ENCODE measurements at regions not wholly inside any gene's neighbourhood (a gene's known extent, or its start where the extent isn't known, plus 50 kb on each side); places are given as distances from the start of the nearest gene placed in this dataset.
"Not testable (repeated sequence)": the region's sequence is repeated elsewhere in the genome, so short reads cannot be mapped to it uniquely, and the experiment has no call there.

GRCh38 chr1:149157409-149157808 lies 54.1 kb upstream of the NBPF9 start:
- Mint-ChIP-seq H3K4me3 (peak overlapping the region; percentile 30), H3K27ac (peak overlapping the region; percentile 84), H3K4me1 (peaks cover 15% of the 10 kb centered on the region)
- H3K9me3 Mint-ChIP-seq; DNase-seq; POLR2A ChIA-PET; CTCF ChIA-PET; H3K36me3 Mint-ChIP-seq (ENCODE audit: low read depth); H3K27me3 Mint-ChIP-seq: not testable (repeated sequence)

GRCh38 chr1:149158308-149158707 lies 55.0 kb upstream of the NBPF9 start:
- H3K27me3 Mint-ChIP-seq; H3K36me3 Mint-ChIP-seq (ENCODE audit: low read depth); DNase-seq; H3K27ac Mint-ChIP-seq; CTCF ChIA-PET; H3K4me3 Mint-ChIP-seq; POLR2A ChIA-PET; H3K9me3 Mint-ChIP-seq: not testable (repeated sequence)
- H3K4me1 Mint-ChIP-seq = peaks cover 15% of the 10 kb centered on the region

GRCh38 chr1:149163063-149163444 lies 59.7 kb upstream of the NBPF9 start:
- H3K27ac Mint-ChIP-seq; H3K27me3 Mint-ChIP-seq; CTCF ChIA-PET; DNase-seq; H3K4me3 Mint-ChIP-seq; H3K9me3 Mint-ChIP-seq; POLR2A ChIA-PET; H3K36me3 Mint-ChIP-seq (ENCODE audit: low read depth): not testable (repeated sequence)
- H3K4me1 Mint-ChIP-seq = peaks cover 11% of the 10 kb centered on the region

- peak; percentile 23 for DNase-seq
- H3K27me3 Mint-ChIP-seq; POLR2A ChIA-PET; H3K27ac Mint-ChIP-seq; H3K9me3 Mint-ChIP-seq; H3K36me3 Mint-ChIP-seq (ENCODE audit: low read depth); H3K4me3 Mint-ChIP-seq; H3K4me1 Mint-ChIP-seq; CTCF ChIA-PET: not testable (repeated sequence)
Observed at GRCh38 chr1:149174765-149175164, 71.4 kb upstream of the NBPF9 start.

GRCh38 chr1:149175812-149176211 lies 72.5 kb upstream of the NBPF9 start:
- H3K4me1 Mint-ChIP-seq; H3K27ac Mint-ChIP-seq; H3K36me3 Mint-ChIP-seq (ENCODE audit: low read depth); POLR2A ChIA-PET; H3K9me3 Mint-ChIP-seq; DNase-seq; H3K27me3 Mint-ChIP-seq; CTCF ChIA-PET: not testable (repeated sequence)
- peak overlapping the region; percentile 54 for H3K4me3 Mint-ChIP-seq

- POLR2A ChIA-PET; H3K36me3 Mint-ChIP-seq (ENCODE audit: low read depth); CTCF ChIA-PET; H3K9me3 Mint-ChIP-seq; H3K27me3 Mint-ChIP-seq; H3K4me1 Mint-ChIP-seq: not testable (repeated sequence)
- H3K4me3 Mint-ChIP-seq = peak overlapping the region; percentile 80
- peak overlapping the region; percentile 90 for H3K27ac Mint-ChIP-seq
- peak; percentile 66 for DNase-seq
Observed at GRCh38 chr1:149176453-149177316, 73.3 kb upstream of the NBPF9 start.

GRCh38 chr1:149190742-149191141 lies 87.4 kb upstream of the NBPF9 start:
- H3K27ac Mint-ChIP-seq; DNase-seq; CTCF ChIA-PET; H3K27me3 Mint-ChIP-seq; H3K36me3 Mint-ChIP-seq (ENCODE audit: low read depth); H3K9me3 Mint-ChIP-seq; H3K4me1 Mint-ChIP-seq; H3K4me3 Mint-ChIP-seq; POLR2A ChIA-PET: not testable (repeated sequence)

GRCh38 chr1:149196651-149197050 lies 93.3 kb upstream of the NBPF9 start:
- H3K27me3 Mint-ChIP-seq; DNase-seq; H3K4me3 Mint-ChIP-seq; POLR2A ChIA-PET; H3K4me1 Mint-ChIP-seq; CTCF ChIA-PET; H3K27ac Mint-ChIP-seq; H3K9me3 Mint-ChIP-seq; H3K36me3 Mint-ChIP-seq (ENCODE audit: low read depth): not testable (repeated sequence)

- H3K27ac Mint-ChIP-seq; H3K4me1 Mint-ChIP-seq; H3K36me3 Mint-ChIP-seq (ENCODE audit: low read depth); POLR2A ChIA-PET; DNase-seq; H3K9me3 Mint-ChIP-seq; H3K27me3 Mint-ChIP-seq; H3K4me3 Mint-ChIP-seq; CTCF ChIA-PET: not testable (repeated sequence)
Observed at GRCh38 chr1:149200567-149200966, 97.2 kb upstream of the NBPF9 start.

GRCh38 chr1:149202283-149202682 lies 98.9 kb upstream of the NBPF9 start:
- POLR2A ChIA-PET, CTCF ChIA-PET, H3K4me3 Mint-ChIP-seq: not testable (repeated sequence)

GRCh38 chr1:149204396-149204795 lies 101.0 kb upstream of the NBPF9 start:
- not testable (repeated sequence) for H3K27me3 Mint-ChIP-seq, H3K27ac Mint-ChIP-seq

More at GRCh38 chr1:149202283-149202682, 98.9 kb upstream of the NBPF9 start:
- not testable (repeated sequence) for H3K36me3 Mint-ChIP-seq (ENCODE audit: low read depth); H3K27me3 Mint-ChIP-seq; H3K27ac Mint-ChIP-seq; H3K4me1 Mint-ChIP-seq; DNase-seq; H3K9me3 Mint-ChIP-seq

GRCh38 chr1:149208836-149209235 lies 105.5 kb upstream of the NBPF9 start:
- H3K4me3 Mint-ChIP-seq; POLR2A ChIA-PET; H3K27me3 Mint-ChIP-seq; H3K36me3 Mint-ChIP-seq (ENCODE audit: low read depth); DNase-seq; H3K4me1 Mint-ChIP-seq; H3K27ac Mint-ChIP-seq; CTCF ChIA-PET; H3K9me3 Mint-ChIP-seq: not testable (repeated sequence)

More at GRCh38 chr1:149204396-149204795, 101.0 kb upstream of the NBPF9 start:
- H3K4me1 Mint-ChIP-seq; H3K36me3 Mint-ChIP-seq (ENCODE audit: low read depth); POLR2A ChIA-PET; DNase-seq; H3K9me3 Mint-ChIP-seq; H3K4me3 Mint-ChIP-seq; CTCF ChIA-PET: not testable (repeated sequence)

GRCh38 chr1:149211757-149212420 lies 108.5 kb upstream of the NBPF9 start:
- H3K4me3 Mint-ChIP-seq; H3K36me3 Mint-ChIP-seq (ENCODE audit: low read depth); H3K27ac Mint-ChIP-seq; CTCF ChIA-PET; H3K27me3 Mint-ChIP-seq; DNase-seq; H3K4me1 Mint-ChIP-seq; POLR2A ChIA-PET; H3K9me3 Mint-ChIP-seq: not testable (repeated sequence)

- POLR2A ChIA-PET; H3K9me3 Mint-ChIP-seq; DNase-seq; H3K27ac Mint-ChIP-seq; H3K36me3 Mint-ChIP-seq (ENCODE audit: low read depth); H3K4me1 Mint-ChIP-seq; H3K27me3 Mint-ChIP-seq; CTCF ChIA-PET; H3K4me3 Mint-ChIP-seq: not testable (repeated sequence)
Observed at GRCh38 chr1:149212946-149213345, 109.6 kb upstream of the NBPF9 start.
